Mesendoderm (in vitro differentiated cells): ENCODE measurements at regions not wholly inside any gene's neighbourhood (a gene's known extent, or its start where the extent isn't known, plus 50 kb on each side); places are given as distances from the start of the nearest gene placed in this dataset.

Experiments
- DNase-seq: peaks from one replicate; pipeline ENCODE4 v3.0.0; 2013
- H2AK5ac ChIP-seq: 2 replicates; pipeline ENCODE4 v1.6.1; 2013; ENCODE audit warnings: low read length, inconsistent platforms
- H2BK120ac ChIP-seq: 2 replicates; pipeline ENCODE4 v1.6.1; 2013; ENCODE audit warnings: low read depth, mild to moderate bottlenecking, low read length, moderate library complexity, mixed read lengths
- H2BK15ac ChIP-seq: replicated peaks from 2 replicates; pipeline ENCODE4 v1.6.1; 2013; ENCODE audit warnings: low read depth, mild to moderate bottlenecking, moderate library complexity
- H2BK5ac ChIP-seq: 2 replicates; pipeline ENCODE4 v1.6.1; 2013; ENCODE audit warnings: low read length, inconsistent platforms
- H3K18ac ChIP-seq: 2 replicates; pipeline ENCODE4 v1.6.1; 2013; ENCODE audit warnings: mild to moderate bottlenecking, low read length, mixed read lengths
- H3K23ac ChIP-seq: one replicate; pipeline ENCODE4 v1.6.1; 2013; ENCODE audit warnings: low read length
- H3K27ac ChIP-seq: 2 replicates; pipeline ENCODE4 v1.5.1; 2013; ENCODE audit warnings: low read depth, mild to moderate bottlenecking, inconsistent platforms, low read length, moderate library complexity
- H3K27me3 ChIP-seq: 2 replicates; pipeline ENCODE4 v1.6.1; 2013; ENCODE audit warnings: low read length, control low read depth, mild to moderate bottlenecking, inconsistent platforms; ENCODE audit not compliant: insufficient read depth, poor library complexity
- H3K36me3 ChIP-seq: 2 replicates; pipeline ENCODE4 v1.6.1; 2013; ENCODE audit warnings: low read length, inconsistent platforms; ENCODE audit not compliant: control insufficient read depth, insufficient read depth
- H3K4ac ChIP-seq: one replicate; pipeline ENCODE4 v1.6.1; 2013; ENCODE audit warnings: low read depth, mild to moderate bottlenecking, low read length, moderate library complexity
- H3K4me1 ChIP-seq: 2 replicates; pipeline ENCODE4 v1.6.1; 2013; ENCODE audit warnings: low read depth, low read length, inconsistent platforms; ENCODE audit not compliant: control insufficient read depth
- H3K4me2 ChIP-seq: 2 replicates; pipeline ENCODE4 v1.6.1; 2013; ENCODE audit warnings: low read length
- H3K4me3 ChIP-seq: 2 replicates; pipeline ENCODE4 v1.5.1; 2013; ENCODE audit warnings: mild to moderate bottlenecking, low read length
- H3K56ac ChIP-seq: one replicate; pipeline ENCODE4 v1.6.1; 2013; ENCODE audit warnings: low read length
- H3K79me1 ChIP-seq: 2 replicates; pipeline ENCODE4 v1.6.1; 2013; ENCODE audit warnings: low read length, inconsistent platforms
- H3K79me2 ChIP-seq: 2 replicates; pipeline ENCODE4 v1.6.1; 2013; ENCODE audit warnings: mild to moderate bottlenecking, low read length; ENCODE audit not compliant: control insufficient read depth, insufficient read depth
- H3K9ac ChIP-seq: 2 replicates; pipeline ENCODE4 v1.6.1; 2013; ENCODE audit warnings: low read length, inconsistent platforms
- H4K5ac ChIP-seq: one replicate; pipeline ENCODE4 v1.6.1; 2013; ENCODE audit warnings: low read length
- H4K8ac ChIP-seq: one replicate; pipeline ENCODE4 v1.6.1; 2013; ENCODE audit warnings: low read depth, mild to moderate bottlenecking, control low read depth, low read length, moderate library complexity
- WGBS: extraction: QIAGEN DNeasy Blood & Tissue Kit; methylation state at CpG from one replicate; pipeline ENCODE4 v1.1.7; 2013; ENCODE audit warnings: low lambda C conversion rate, missing lambda C conversion rate; ENCODE audit not compliant: insufficient coverage; ENCODE audit errors: extremely low coverage; 5-methylcytosine and 5-hydroxymethylcytosine counted together

DNA sequence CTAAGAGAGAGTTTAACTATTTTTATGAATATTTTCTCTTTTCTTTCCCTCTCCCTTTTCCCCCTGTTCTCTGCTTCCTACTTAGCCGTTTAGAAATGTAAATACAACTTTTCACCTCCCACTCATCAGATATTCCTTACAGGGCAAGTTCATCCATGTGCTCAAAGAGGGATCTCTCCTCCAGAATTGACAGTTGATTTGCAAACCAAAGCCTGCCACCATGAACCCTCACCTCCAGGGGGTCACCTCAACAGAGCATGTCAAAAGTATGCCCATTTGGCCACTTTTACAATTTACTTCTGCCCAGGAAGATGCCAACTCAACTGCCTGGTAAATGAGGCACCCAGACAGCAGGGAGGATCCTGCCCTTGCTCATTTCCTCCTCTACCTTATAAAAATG lies 149.2 kb upstream of the GYPC start:
- Histone ChIP-seq H3K27ac (no peak overlapping the region), H4K8ac (peak overlapping the region; percentile 39), H3K4me1 (peaks cover 4% of the 10 kb centered on the region), H3K36me3 (no peaks in the 10 kb centered on the region), H3K27me3 (no peaks in the 10 kb centered on the region), H3K4me3 (no peak overlapping the region), H3K56ac (no peak overlapping the region), H2BK120ac (no peak overlapping the region), H3K4me2 (no peak overlapping the region), H3K79me2 (no peaks in the 10 kb centered on the region), H2BK15ac (no peak overlapping the region), H3K9ac (no peak overlapping the region), H3K18ac (no peak overlapping the region), H3K79me1 (no peaks in the 10 kb centered on the region), H2AK5ac (no peak overlapping the region), H3K4ac (no peak overlapping the region), H4K5ac (no peak overlapping the region), H2BK5ac (no peak overlapping the region), H3K23ac (no peak overlapping the region)
- no CpG with 5 or more reads among the region's 1 CpG for WGBS
- DNase-seq = peak; percentile 15

DNA sequence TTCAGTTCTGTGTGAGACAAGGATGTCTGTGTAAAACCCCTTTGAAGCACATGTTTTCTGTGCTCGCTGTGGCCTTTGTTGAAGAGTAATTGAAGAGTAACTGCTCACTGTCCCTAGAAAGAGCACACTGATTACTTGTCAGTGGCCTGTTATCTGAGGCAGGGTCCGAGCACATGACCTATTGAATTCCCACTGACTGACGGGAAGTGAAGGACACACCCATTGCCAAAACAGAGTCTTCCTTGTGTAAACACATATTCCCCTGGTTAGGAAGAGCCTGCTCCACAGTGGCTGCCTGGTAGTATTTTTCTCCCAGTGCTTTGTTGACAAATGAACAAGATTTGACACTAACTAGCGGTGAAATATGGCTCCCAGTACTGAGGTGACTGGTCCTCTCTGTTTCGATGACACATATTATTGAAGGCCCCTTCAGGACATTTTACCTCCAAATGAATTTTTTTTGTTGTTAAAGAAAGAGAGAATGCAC lies 148.5 kb upstream of the GYPC start:
- H3K4me2 ChIP-seq = no peak overlapping the region
- no CpG with 5 or more reads among the region's 5 CpGs for WGBS
- no peaks in the 10 kb centered on the region for H3K79me1 ChIP-seq
- H3K36me3 ChIP-seq = no peaks in the 10 kb centered on the region
- no peak overlapping the region for H4K5ac ChIP-seq
- H3K23ac ChIP-seq = no peak overlapping the region
- H3K56ac ChIP-seq = no peak overlapping the region
- no peaks in the 10 kb centered on the region for H3K79me2 ChIP-seq
- H3K18ac ChIP-seq = no peak overlapping the region
- H4K8ac ChIP-seq = no peak overlapping the region
- H2AK5ac ChIP-seq = no peak overlapping the region
- no peak overlapping the region for H2BK5ac ChIP-seq
- DNase-seq = peak; percentile 46
- H3K27ac ChIP-seq = no peak overlapping the region
- H3K4ac ChIP-seq = no peak overlapping the region
- no peaks in the 10 kb centered on the region for H3K27me3 ChIP-seq
- H2BK15ac ChIP-seq = no peak overlapping the region
- H3K9ac ChIP-seq = no peak overlapping the region
- H2BK120ac ChIP-seq = no peak overlapping the region
- H3K4me3 ChIP-seq = no peak overlapping the region
- H3K4me1 ChIP-seq = peaks cover 4% of the 10 kb centered on the region

DNA sequence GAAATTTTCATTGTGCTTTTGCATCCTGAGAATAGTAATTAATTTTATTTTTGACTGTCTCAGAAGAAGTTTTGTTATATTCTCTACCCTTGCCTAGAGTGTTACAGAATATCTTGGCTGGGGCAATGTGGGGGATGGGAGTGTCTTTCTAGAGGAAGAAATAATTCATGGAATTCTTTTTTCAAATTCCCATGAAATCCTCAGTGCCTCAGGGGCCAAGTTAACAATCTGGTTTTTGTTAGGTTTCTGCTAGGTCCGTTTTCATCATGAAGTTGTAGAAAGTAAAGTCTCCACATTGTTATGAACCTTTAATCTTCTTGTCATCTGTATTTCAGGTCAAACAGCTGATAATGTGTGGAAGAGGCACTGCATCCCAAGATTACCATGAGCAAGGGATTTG lies 145.6 kb upstream of the GYPC start:
- Histone ChIP-seq H3K56ac (no peak overlapping the region), H2BK120ac (no peak overlapping the region), H3K4me3 (no peak overlapping the region), H3K27ac (no peak overlapping the region), H2BK5ac (no peak overlapping the region), H3K4me2 (no peak overlapping the region), H3K27me3 (no peaks in the 10 kb centered on the region), H4K5ac (no peak overlapping the region), H3K4ac (no peak overlapping the region), H4K8ac (no peak overlapping the region), H3K23ac (no peak overlapping the region), H3K79me2 (no peaks in the 10 kb centered on the region), H3K36me3 (no peaks in the 10 kb centered on the region), H2BK15ac (no peak overlapping the region), H3K18ac (no peak overlapping the region), H3K9ac (no peak overlapping the region), H2AK5ac (no peak overlapping the region), H3K79me1 (no peaks in the 10 kb centered on the region), H3K4me1 (peaks cover 4% of the 10 kb centered on the region)
- WGBS = no CpG with 5 or more reads among the region's 1 CpG
- no peak for DNase-seq

GRCh38 chr2:126510960-126511359 lies 145.0 kb upstream of the GYPC start:
- Histone ChIP-seq H3K4me3 (no peak overlapping the region), H3K9ac (no peak overlapping the region), H4K5ac (no peak overlapping the region), H2BK120ac (no peak overlapping the region), H3K4me1 (peaks cover 4% of the 10 kb centered on the region), H3K18ac (no peak overlapping the region), H3K79me1 (no peaks in the 10 kb centered on the region), H2AK5ac (no peak overlapping the region), H3K27me3 (no peaks in the 10 kb centered on the region), H3K4me2 (no peak overlapping the region), H3K27ac (no peak overlapping the region), H2BK15ac (no peak overlapping the region), H3K4ac (no peak overlapping the region), H2BK5ac (no peak overlapping the region), H4K8ac (no peak overlapping the region), H3K79me2 (no peaks in the 10 kb centered on the region), H3K56ac (no peak overlapping the region), H3K23ac (no peak overlapping the region), H3K36me3 (no peaks in the 10 kb centered on the region)
- no peak for DNase-seq
- no CpG with 5 or more reads among the region's 7 CpGs for WGBS

- no peak for DNase-seq
- H3K79me1 ChIP-seq = no peaks in the 10 kb centered on the region
- H4K8ac ChIP-seq = no peak overlapping the region
- no peak overlapping the region for H2AK5ac ChIP-seq
- no peaks in the 10 kb centered on the region for H3K36me3 ChIP-seq
- H3K23ac ChIP-seq = no peak overlapping the region
- no peak overlapping the region for H3K27ac ChIP-seq
- no peak overlapping the region for H2BK15ac ChIP-seq
- no peak overlapping the region for H3K4me2 ChIP-seq
- H3K56ac ChIP-seq = no peak overlapping the region
- no peak overlapping the region for H2BK120ac ChIP-seq
- H3K4me1 ChIP-seq = peaks cover under 1% of the 10 kb centered on the region
- no peak overlapping the region for H2BK5ac ChIP-seq
- H3K79me2 ChIP-seq = no peaks in the 10 kb centered on the region
- no peak overlapping the region for H4K5ac ChIP-seq
- H3K27me3 ChIP-seq = no peaks in the 10 kb centered on the region
- WGBS = no CpG with 5 or more reads among the region's 6 CpGs
- H3K18ac ChIP-seq = no peak overlapping the region
- H3K4me3 ChIP-seq = no peak overlapping the region
- no peak overlapping the region for H3K4ac ChIP-seq
- H3K9ac ChIP-seq = no peak overlapping the region
Measured at GRCh38 chr2:126512026-126512425, 143.9 kb upstream of the GYPC start.

- WGBS = no CpG with 5 or more reads among the region's 4 CpGs
- no peaks in the 10 kb centered on the region for H3K4me1 ChIP-seq
Measured at GRCh38 chr2:126513033-126513432, 142.9 kb upstream of the GYPC start.

More at GRCh38 chr2:126513033-126513432, 142.9 kb upstream of the GYPC start:
- Histone ChIP-seq H4K8ac (no peak overlapping the region), H3K4me3 (no peak overlapping the region), H3K27me3 (no peaks in the 10 kb centered on the region), H3K4ac (no peak overlapping the region), H2BK15ac (no peak overlapping the region), H3K56ac (no peak overlapping the region), H4K5ac (no peak overlapping the region), H3K79me1 (no peaks in the 10 kb centered on the region), H2BK120ac (no peak overlapping the region), H3K4me2 (no peak overlapping the region), H3K9ac (no peak overlapping the region), H3K79me2 (no peaks in the 10 kb centered on the region), H3K36me3 (no peaks in the 10 kb centered on the region), H3K18ac (no peak overlapping the region), H3K27ac (no peak overlapping the region), H2AK5ac (no peak overlapping the region), H3K23ac (no peak overlapping the region), H2BK5ac (no peak overlapping the region)
- peak; percentile 77 for DNase-seq
